ENCODE measurements at regions not wholly inside any gene's neighbourhood (a gene's known extent, or its start where the extent isn't known, plus 50 kb on each side); places are given as distances from the start of the nearest gene placed in this dataset.

- no peak for DNase-seq
These were observed 184.0 kb downstream of the GPX5 start for GRCh38 chr6:28709478-28710349.

GRCh38 chr6:28710466-28711191 is 184.9 kb downstream of the GPX5 start:
- DNase-seq, result peak; percentile 3 to 10

GRCh38 chr6:28711325-28711724 is 185.6 kb downstream of the GPX5 start:
- DNase-seq, result no peak

GRCh38 chr6:28711788-28712341 is 186.2 kb downstream of the GPX5 start:
- no peak for DNase-seq

GRCh38 chr6:28712982-28713381 is 187.3 kb downstream of the GPX5 start:
- no peak for DNase-seq

- DNase-seq, result no peak
These were observed 193.7 kb downstream of the GPX5 start for GRCh38 chr6:28719275-28719940.

GRCh38 chr6:28720357-28721231 is 194.9 kb downstream of the GPX5 start:
- DNase-seq, result no peak

- DNase-seq, result no peak
These were observed 195.7 kb downstream of the GPX5 start for GRCh38 chr6:28721372-28721771.

- DNase-seq, result no peak
These were observed 198.7 kb downstream of the GPX5 start for GRCh38 chr6:28724395-28724794.

- no peak for DNase-seq
These were observed 198.4 kb downstream of the TRIM27 start for GRCh38 chr6:28725274-28725809.

- no peak for DNase-seq
These were observed 197.9 kb downstream of the TRIM27 start for GRCh38 chr6:28725890-28726348.

- no peak for DNase-seq
These were observed 197.0 kb downstream of the TRIM27 start for GRCh38 chr6:28726569-28727309.

- no peak for DNase-seq
These were observed 196.1 kb downstream of the TRIM27 start for GRCh38 chr6:28727559-28728211.

- no peak for DNase-seq
These were observed 194.0 kb downstream of the TRIM27 start for GRCh38 chr6:28729501-28730402.

GRCh38 chr6:28732052-28732451 is 191.7 kb downstream of the TRIM27 start:
- no peak for DNase-seq

- no peak for DNase-seq
These were observed 189.3 kb downstream of the TRIM27 start for GRCh38 chr6:28734443-28734959.

- DNase-seq, result no peak
These were observed 187.7 kb downstream of the TRIM27 start for GRCh38 chr6:28736121-28736520.

GRCh38 chr6:28737750-28738395 is 185.9 kb downstream of the TRIM27 start:
- DNase-seq, result no peak

GRCh38 chr6:28738396-28738765 is 185.4 kb downstream of the TRIM27 start:
- no peak for DNase-seq

Data from NCI-H526 (cell line).